ENCODE measurements at regions not wholly inside any gene's neighbourhood (a gene's known extent, or its start where the extent isn't known, plus 50 kb on each side); places are given as distances from the start of the nearest gene placed in this dataset.
A peak's percentile ranks its signal among the peaks of the same experiment; 100 is the strongest.

GRCh38 chr9:89710697-89711096 lies 105.9 kb downstream of the GADD45G start:
- no peaks in the 10 kb centered on the region for H3K36me3 ChIP-seq (ENCODE audit: low read depth)
- TF ChIP-seq CTCF (IDR thresholded peaks at IDR 0.05) = no peak
- H3K4me1 ChIP-seq (ENCODE audit: low read depth) = no peaks in the 10 kb centered on the region
- H3K9me3 ChIP-seq = no peaks in the 10 kb centered on the region
- DNase-seq = no peak
- intact Hi-C loops (cut with DNase I, micrococcal nuclease) = no loop called here
- no peak for ATAC-seq
- H3K4me3 ChIP-seq = no peak overlapping the region

DNA sequence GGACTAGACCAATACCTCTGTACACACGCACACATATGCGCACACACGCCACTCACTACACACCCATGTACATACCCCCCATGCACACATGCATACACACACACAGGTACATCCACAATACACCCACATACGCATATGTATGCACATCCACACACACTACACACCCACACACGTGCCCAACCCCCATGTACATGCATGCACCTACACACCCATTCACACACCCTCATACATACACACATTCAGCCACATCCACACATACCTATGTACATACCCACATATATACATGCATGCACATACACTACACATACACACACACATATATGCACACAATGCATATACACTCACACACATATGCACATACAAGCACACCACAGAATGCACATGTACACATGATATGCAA lies 107.1 kb downstream of the GADD45G start:
- Histone ChIP-seq H3K4me1 (ENCODE audit: low read depth) (no peaks in the 10 kb centered on the region), H3K9me3 (no peaks in the 10 kb centered on the region), H3K4me3 (no peak overlapping the region), H3K36me3 (ENCODE audit: low read depth) (no peaks in the 10 kb centered on the region)
- intact Hi-C loops (cut with DNase I, micrococcal nuclease) = no loop called here
- DNase-seq (no peak), ATAC-seq (no peak)
- no peak for TF ChIP-seq CTCF (IDR thresholded peaks at IDR 0.05)

DNA sequence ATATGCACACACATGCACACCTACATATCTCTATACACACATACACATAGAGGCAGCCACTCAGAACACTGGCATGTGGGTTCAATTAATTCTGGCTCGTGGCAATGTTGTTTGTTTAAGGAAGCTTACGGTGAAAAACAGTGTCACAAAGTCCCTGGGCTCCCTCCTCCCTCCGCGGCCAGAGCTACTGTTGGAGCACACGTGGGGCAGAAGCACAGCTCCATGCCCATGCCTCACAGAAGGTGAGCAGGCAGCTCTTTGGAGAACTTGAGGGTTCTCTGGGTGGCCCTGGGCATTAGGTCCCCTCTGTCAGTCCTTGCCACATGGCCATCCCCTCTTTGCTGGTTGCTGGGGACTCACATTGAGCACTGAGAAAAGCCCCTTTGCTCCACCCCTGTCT lies 107.5 kb downstream of the GADD45G start:
- Histone ChIP-seq H3K9me3 (no peaks in the 10 kb centered on the region), H3K4me3 (no peak overlapping the region), H3K36me3 (ENCODE audit: low read depth) (no peaks in the 10 kb centered on the region), H3K4me1 (ENCODE audit: low read depth) (no peaks in the 10 kb centered on the region)
- no peak for DNase-seq
- TF ChIP-seq CTCF (IDR thresholded peaks at IDR 0.05) = no peak
- no peak for ATAC-seq
- intact Hi-C loops (cut with DNase I, micrococcal nuclease) = no loop called here

- ATAC-seq = no peak
- Histone ChIP-seq H3K4me1 (ENCODE audit: low read depth) (no peaks in the 10 kb centered on the region), H3K4me3 (no peak overlapping the region), H3K9me3 (no peaks in the 10 kb centered on the region), H3K36me3 (ENCODE audit: low read depth) (no peaks in the 10 kb centered on the region)
- TF ChIP-seq CTCF (IDR thresholded peaks at IDR 0.05) = no peak
- intact Hi-C loops (cut with DNase I, micrococcal nuclease) = no loop called here
- DNase-seq = peak in 1 of 3 donors; percentile 32
These were observed 109.5 kb downstream of the GADD45G start for GRCh38 chr9:89714321-89714720.

DNA sequence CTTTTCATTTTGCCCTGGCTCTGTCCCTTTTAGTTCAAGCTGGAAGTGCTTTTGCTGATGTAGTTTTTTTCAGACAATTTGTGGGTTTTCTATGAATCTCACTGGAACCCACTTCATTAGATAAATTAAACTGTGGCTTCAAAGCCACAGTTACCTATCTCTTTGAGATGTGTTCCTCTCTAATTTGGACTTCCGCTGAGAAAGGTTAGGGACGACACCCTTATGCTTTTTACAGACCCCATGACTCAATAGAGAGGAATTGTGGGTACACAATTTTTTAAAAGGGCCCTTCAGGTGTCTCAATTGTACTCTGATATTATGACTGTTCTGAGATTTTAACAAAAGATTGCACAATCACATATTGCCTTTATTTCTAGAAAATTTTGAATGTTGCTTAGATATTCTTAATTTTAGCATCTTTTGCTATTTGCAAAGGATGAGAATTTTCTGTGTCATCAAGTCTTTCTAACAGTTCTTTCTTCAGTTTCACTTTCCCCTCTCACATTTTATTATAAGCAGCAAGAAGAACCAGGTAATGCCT lies 110.6 kb downstream of the GADD45G start:
- intact Hi-C loops (cut with DNase I, micrococcal nuclease) = no loop called here
- Histone ChIP-seq H3K36me3 (ENCODE audit: low read depth) (no peaks in the 10 kb centered on the region), H3K4me1 (ENCODE audit: low read depth) (no peaks in the 10 kb centered on the region), H3K9me3 (no peaks in the 10 kb centered on the region), H3K4me3 (no peak overlapping the region)
- DNase-seq (no peak), ATAC-seq (no peak)
- no peak for TF ChIP-seq CTCF (IDR thresholded peaks at IDR 0.05)

DNA sequence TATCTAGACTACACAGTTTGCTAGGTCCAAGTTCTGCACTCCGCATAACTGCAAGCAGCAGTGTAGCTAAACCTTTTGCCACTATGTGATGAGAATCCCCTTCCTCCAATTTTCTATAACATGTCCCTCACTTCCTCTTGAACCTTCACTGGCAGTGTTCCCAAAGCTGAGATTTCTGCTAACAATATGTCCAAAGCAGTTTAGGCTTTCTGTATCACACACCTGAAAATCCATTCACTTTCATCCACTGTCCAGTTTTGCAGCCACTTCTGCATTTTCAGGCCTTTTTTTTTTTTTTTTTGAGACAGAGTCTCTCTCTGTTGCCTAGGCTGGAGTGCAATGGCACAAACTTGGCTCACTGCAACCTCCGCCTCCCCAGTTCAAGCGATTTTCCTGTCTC lies 111.1 kb downstream of the GADD45G start:
- TF ChIP-seq CTCF (IDR thresholded peaks at IDR 0.05) = no peak
- no peak for ATAC-seq
- intact Hi-C loops (cut with DNase I, micrococcal nuclease) = no loop called here
- Histone ChIP-seq H3K9me3 (no peaks in the 10 kb centered on the region), H3K4me3 (no peak overlapping the region), H3K36me3 (ENCODE audit: low read depth) (no peaks in the 10 kb centered on the region), H3K4me1 (ENCODE audit: low read depth) (no peaks in the 10 kb centered on the region)
- no peak for DNase-seq
